GM12891 (cell line): ENCODE measurements at regions not wholly inside any gene's neighbourhood (a gene's known extent, or its start where the extent isn't known, plus 50 kb on each side); places are given as distances from the start of the nearest gene placed in this dataset.

Experiments
- POLR2A ChIP-seq: IDR thresholded peaks from 2 replicates; pipeline ENCODE4 v1.6.1; 2011; ENCODE audit warnings: low read depth, low read length, control low read depth
- POLR2AphosphoS5 ChIP-seq: IDR thresholded peaks from 2 replicates; pipeline ENCODE4 v1.6.1; 2011; ENCODE audit warnings: low read depth, low read length, control low read depth

GRCh38 chr10:83632701-83633100 lies 506.6 kb upstream of the GHITM start:
- TF ChIP-seq POLR2A: no peak
- no peak for TF ChIP-seq POLR2AphosphoS5
